Vagina (tissue), 2 donors: ENCODE measurements at regions not wholly inside any gene's neighbourhood (a gene's known extent, or its start where the extent isn't known, plus 50 kb on each side); places are given as distances from the start of the nearest gene placed in this dataset.

Source experiments
- CTCF ChIP-seq, 3 experiments: fragments of 450-650 bp in 2 of 3; fragments of 200-600 bp in 1 of 3; sonication (generic) in 1 of 3; IDR thresholded peaks; one replicate each; pipeline ENCODE4 v1.5.1; 2017 to 2019; ENCODE audit warnings: antibody characterized with exemption in 3 of 3, mild to moderate bottlenecking in 2 of 3, moderate library complexity in 2 of 3
- POLR2A ChIP-seq, 2 donors: fragments of 450-650 bp; IDR thresholded peaks; one replicate each; pipeline ENCODE4 v1.6.1; 2017; ENCODE audit warnings: antibody characterized with exemption in 2 of 2, mild to moderate bottlenecking in 2 of 2, moderate library complexity in 2 of 2
- POLR2AphosphoS5 ChIP-seq, 2 donors: sonication (generic); formaldehyde crosslinking; IDR thresholded peaks; one replicate each; pipeline ENCODE4 v1.9.0; 2017; ENCODE audit warnings: antibody characterized with exemption in 2 of 2, mild to moderate bottlenecking in 2 of 2, low read depth in 1 of 2; ENCODE audit not compliant: insufficient read depth in 1 of 2

GRCh38 chr5:163877865-163878264 is 372.4 kb downstream of the MAT2B start:
- TF ChIP-seq POLR2A (IDR thresholded peaks at IDR 0.05) (no peak), CTCF (IDR thresholded peaks at IDR 0.05) (no peak), POLR2AphosphoS5 (IDR thresholded peaks at IDR 0.05; ENCODE audit: insufficient read depth in 1 of 2, low read depth in 1 of 2) (no peak)
